HUES48 (cell line): ENCODE measurements at regions not wholly inside any gene's neighbourhood (a gene's known extent, or its start where the extent isn't known, plus 50 kb on each side); places are given as distances from the start of the nearest gene placed in this dataset.

Experiments
- H3K27ac ChIP-seq: one replicate; pipeline ENCODE4 v1.7.0; 2013; ENCODE audit warnings: low read depth, low read length, inconsistent platforms
- H3K27me3 ChIP-seq: 2 replicates; pipeline ENCODE4 v1.6.1; 2013; ENCODE audit warnings: mild to moderate bottlenecking, low read length; ENCODE audit not compliant: control insufficient read depth, insufficient read depth
- H3K36me3 ChIP-seq: 2 replicates; pipeline ENCODE4 v1.6.1; 2013; ENCODE audit warnings: low read length; ENCODE audit not compliant: control insufficient read depth, insufficient read depth
- H3K4me1 ChIP-seq: 2 replicates; pipeline ENCODE4 v1.6.1; 2013; ENCODE audit warnings: mild to moderate bottlenecking, low read length; ENCODE audit not compliant: control insufficient read depth, insufficient read depth
- H3K4me3 ChIP-seq: 2 replicates; pipeline ENCODE4 v1.5.1; 2013; ENCODE audit warnings: mild to moderate bottlenecking, low read depth, low read length
- H3K9ac ChIP-seq: 2 replicates; pipeline ENCODE4 v1.6.1; 2013; ENCODE audit warnings: mild to moderate bottlenecking, low read depth, low read length, moderate library complexity
- H3K9me3 ChIP-seq: 2 replicates; pipeline ENCODE4 v1.6.1; 2013; ENCODE audit warnings: low read length; ENCODE audit not compliant: control insufficient read depth, insufficient read depth

DNA sequence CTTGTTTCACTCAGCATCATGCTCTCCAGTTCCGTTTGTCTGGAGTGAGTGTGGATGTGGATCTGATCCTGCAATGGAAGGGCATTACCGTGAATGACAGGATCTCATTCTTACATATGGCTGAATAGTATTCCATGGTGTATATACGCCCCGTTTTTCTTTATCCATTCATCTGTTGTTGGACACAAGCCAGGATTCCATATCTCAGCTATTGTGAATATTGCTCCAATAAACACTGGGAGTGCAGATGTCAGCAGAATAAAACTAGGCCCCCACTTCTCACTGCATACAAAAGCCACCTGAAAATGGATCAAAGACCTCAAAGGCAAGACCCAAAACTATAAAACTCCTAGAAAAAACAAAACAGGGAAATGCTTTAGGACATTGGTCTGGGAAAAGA lies 120.3 kb upstream of the TMPRSS2 start:
- Histone ChIP-seq H3K36me3 (no peaks in the 10 kb centered on the region), H3K9ac (no peak overlapping the region), H3K27ac (no peak overlapping the region), H3K4me1 (no peaks in the 10 kb centered on the region), H3K4me3 (no peak overlapping the region), H3K27me3 (no peaks in the 10 kb centered on the region), H3K9me3 (no peaks in the 10 kb centered on the region)

DNA sequence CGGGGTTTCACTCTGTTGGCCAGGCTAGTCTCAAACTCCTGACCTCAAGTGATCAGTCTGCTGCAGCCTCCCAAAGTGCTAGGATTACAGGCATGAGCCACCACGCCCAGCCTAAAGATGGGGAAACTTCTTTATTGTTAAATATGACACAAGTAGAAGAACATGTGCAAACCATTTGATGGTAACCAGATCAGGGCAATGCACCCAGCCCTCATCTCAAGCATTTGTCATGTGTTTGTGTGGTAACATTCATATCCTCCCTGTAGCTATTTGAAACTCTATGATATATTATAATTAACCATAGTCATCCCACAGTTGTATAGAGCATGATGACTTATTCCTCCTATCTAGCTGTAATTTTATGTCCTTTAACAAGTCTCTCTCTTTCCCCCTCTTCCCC lies 119.5 kb upstream of the TMPRSS2 start:
- Histone ChIP-seq H3K9me3 (no peaks in the 10 kb centered on the region), H3K27me3 (no peaks in the 10 kb centered on the region), H3K36me3 (no peaks in the 10 kb centered on the region), H3K4me3 (no peak overlapping the region), H3K4me1 (no peaks in the 10 kb centered on the region), H3K27ac (no peak overlapping the region), H3K9ac (no peak overlapping the region)

- no peak overlapping the region for H3K9ac ChIP-seq
- no peak overlapping the region for H3K27ac ChIP-seq
- H3K4me3 ChIP-seq: no peak overlapping the region
- no peaks in the 10 kb centered on the region for H3K36me3 ChIP-seq
- H3K4me1 ChIP-seq: no peaks in the 10 kb centered on the region
- no peaks in the 10 kb centered on the region for H3K27me3 ChIP-seq
- H3K9me3 ChIP-seq: no peaks in the 10 kb centered on the region
Observed at GRCh38 chr21:41626021-41626420, 118.1 kb upstream of the TMPRSS2 start.

- Histone ChIP-seq H3K9ac (no peak overlapping the region), H3K36me3 (no peaks in the 10 kb centered on the region), H3K27ac (no peak overlapping the region), H3K4me3 (no peak overlapping the region), H3K4me1 (no peaks in the 10 kb centered on the region), H3K27me3 (no peaks in the 10 kb centered on the region), H3K9me3 (no peaks in the 10 kb centered on the region)
Observed at GRCh38 chr21:41625428-41625827, 117.5 kb upstream of the TMPRSS2 start.

DNA sequence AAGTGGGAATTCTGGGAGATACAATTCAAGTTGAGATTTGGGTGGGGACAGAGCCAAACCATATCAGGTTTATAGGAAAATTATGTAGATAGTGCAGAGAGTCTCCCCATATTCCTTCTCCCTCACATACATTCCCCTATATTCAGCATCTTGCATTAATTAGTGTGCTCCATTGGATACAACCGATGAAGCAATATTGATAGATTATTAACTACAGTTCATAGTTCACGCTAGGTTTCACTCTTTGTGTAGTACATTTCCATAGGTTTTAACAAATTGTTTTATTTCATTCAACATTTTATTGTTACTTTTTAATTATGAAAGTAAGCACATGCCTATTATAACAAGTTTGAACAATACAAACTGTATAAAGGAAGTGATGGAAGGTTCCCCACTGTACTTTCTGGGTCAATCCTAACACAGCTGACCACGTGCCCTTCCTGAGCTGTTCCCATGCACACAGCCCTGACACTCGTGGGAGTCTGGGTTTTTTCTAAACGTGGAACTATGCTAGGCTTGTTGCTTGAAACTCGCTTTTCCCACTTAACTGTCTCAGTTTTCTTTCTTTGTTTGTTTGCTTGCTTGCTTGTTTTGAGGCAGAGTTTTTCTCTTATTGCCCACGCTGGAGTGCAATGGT lies 116.8 kb upstream of the TMPRSS2 start:
- Histone ChIP-seq H3K27me3 (no peaks in the 10 kb centered on the region), H3K36me3 (no peaks in the 10 kb centered on the region), H3K9ac (no peak overlapping the region), H3K27ac (no peak overlapping the region), H3K9me3 (no peaks in the 10 kb centered on the region), H3K4me3 (no peak overlapping the region), H3K4me1 (no peaks in the 10 kb centered on the region)

DNA sequence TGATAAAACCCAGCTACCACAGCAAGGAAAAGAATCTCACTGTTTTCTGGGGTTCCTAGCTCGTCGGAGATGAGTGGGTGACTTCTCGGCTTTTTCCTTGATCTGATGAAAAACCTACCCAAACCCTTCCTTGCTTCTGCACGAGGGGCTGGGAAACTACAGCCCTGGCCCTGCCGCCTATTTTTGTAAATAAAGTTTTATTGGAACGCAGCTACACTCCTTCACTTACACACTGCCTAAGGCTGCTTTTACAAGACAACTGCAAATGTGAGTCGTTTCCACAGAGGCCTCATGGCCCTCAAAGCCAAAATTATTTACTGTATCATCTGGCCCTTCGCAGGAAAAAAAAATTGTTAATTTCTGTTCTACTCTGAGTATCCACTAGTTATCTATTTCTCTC lies 116.0 kb upstream of the TMPRSS2 start:
- Histone ChIP-seq H3K27ac (no peak overlapping the region), H3K27me3 (no peaks in the 10 kb centered on the region), H3K9ac (no peak overlapping the region), H3K4me3 (no peak overlapping the region), H3K4me1 (no peaks in the 10 kb centered on the region), H3K9me3 (no peaks in the 10 kb centered on the region), H3K36me3 (no peaks in the 10 kb centered on the region)

GRCh38 chr21:41622831-41623548 lies 115.0 kb upstream of the TMPRSS2 start:
- Histone ChIP-seq H3K9me3 (no peaks in the 10 kb centered on the region), H3K36me3 (no peaks in the 10 kb centered on the region), H3K9ac (no peak overlapping the region), H3K4me1 (no peaks in the 10 kb centered on the region), H3K4me3 (no peak overlapping the region), H3K27ac (no peak overlapping the region), H3K27me3 (no peaks in the 10 kb centered on the region)

- H3K4me3 ChIP-seq: no peak overlapping the region
- no peaks in the 10 kb centered on the region for H3K36me3 ChIP-seq
- no peaks in the 10 kb centered on the region for H3K4me1 ChIP-seq
- no peaks in the 10 kb centered on the region for H3K9me3 ChIP-seq
- H3K27ac ChIP-seq: no peak overlapping the region
- no peaks in the 10 kb centered on the region for H3K27me3 ChIP-seq
- no peak overlapping the region for H3K9ac ChIP-seq
Observed at GRCh38 chr21:41622201-41622600, 114.2 kb upstream of the TMPRSS2 start.

DNA sequence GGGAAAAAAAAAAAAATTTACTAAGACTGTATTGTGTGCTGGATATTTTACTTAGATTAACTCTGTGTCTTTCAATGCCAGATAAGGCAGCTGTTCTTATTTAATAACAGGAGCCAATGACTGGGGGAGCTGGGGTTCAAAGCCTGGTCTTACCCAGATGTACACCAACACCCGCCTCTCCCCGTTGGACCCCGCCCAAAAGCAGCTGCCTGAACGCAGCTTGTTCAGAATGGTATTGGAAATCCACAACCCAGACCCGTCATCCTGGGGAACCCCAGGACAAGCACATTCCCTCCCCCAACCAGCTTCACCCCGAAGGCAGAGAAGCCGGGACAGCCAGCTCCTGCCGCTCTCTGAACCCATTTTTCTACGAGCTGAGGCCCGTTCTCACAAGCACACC lies 113.6 kb upstream of the TMPRSS2 start:
- H3K4me1 ChIP-seq: no peaks in the 10 kb centered on the region
- no peak overlapping the region for H3K4me3 ChIP-seq
- H3K27ac ChIP-seq: no peak overlapping the region
- H3K9ac ChIP-seq: no peak overlapping the region
- no peaks in the 10 kb centered on the region for H3K36me3 ChIP-seq
- H3K27me3 ChIP-seq: no peaks in the 10 kb centered on the region
- no peaks in the 10 kb centered on the region for H3K9me3 ChIP-seq

DNA sequence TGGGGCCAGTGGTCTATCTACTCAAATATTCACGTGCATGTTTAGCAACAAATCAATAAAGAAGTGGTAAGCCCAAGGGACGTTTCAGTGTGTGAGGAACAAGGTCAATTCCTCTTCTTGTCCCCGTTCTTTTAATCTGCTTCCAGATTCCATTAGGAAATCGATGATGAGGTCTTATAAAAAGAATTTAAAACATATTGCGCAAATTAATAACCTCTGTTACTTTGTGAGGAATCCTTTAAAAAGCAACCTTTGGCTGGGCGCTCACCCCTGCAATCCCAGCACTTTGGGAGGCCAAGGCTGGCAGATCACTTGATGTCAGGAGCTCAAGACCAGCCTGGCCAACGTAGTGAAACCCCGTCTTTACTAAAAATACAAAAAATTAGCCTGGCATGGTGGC lies 113.0 kb upstream of the TMPRSS2 start:
- Histone ChIP-seq H3K9me3 (no peaks in the 10 kb centered on the region), H3K9ac (no peak overlapping the region), H3K36me3 (no peaks in the 10 kb centered on the region), H3K27ac (no peak overlapping the region), H3K4me1 (no peaks in the 10 kb centered on the region), H3K4me3 (no peak overlapping the region), H3K27me3 (no peaks in the 10 kb centered on the region)

DNA sequence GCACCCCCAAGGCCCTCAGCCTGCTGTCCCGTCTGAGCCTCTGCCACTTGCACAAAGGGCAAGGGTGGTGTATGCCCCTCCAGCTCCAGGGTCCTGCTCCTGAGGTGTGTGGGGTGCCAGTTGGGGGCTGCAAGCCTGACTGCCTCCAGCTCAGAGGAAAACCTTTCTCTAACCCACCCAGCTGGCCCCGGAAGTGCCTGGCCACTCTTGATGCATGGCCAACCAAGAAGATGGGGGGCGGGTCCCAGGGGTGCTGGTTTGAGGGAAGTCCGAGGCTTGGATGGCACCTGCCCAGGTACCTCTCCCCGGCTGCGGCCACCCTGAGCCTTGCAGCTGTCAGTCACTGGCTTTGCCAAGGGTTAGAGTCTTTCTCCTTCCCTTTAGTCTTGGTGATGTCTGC lies 112.6 kb upstream of the TMPRSS2 start:
- H3K36me3 ChIP-seq: no peaks in the 10 kb centered on the region
- H3K27me3 ChIP-seq: no peaks in the 10 kb centered on the region
- no peak overlapping the region for H3K9ac ChIP-seq
- H3K4me3 ChIP-seq: no peak overlapping the region
- H3K9me3 ChIP-seq: no peaks in the 10 kb centered on the region
- H3K27ac ChIP-seq: no peak overlapping the region
- no peaks in the 10 kb centered on the region for H3K4me1 ChIP-seq
